ENCODE measurements at regions not wholly inside any gene's neighbourhood (a gene's known extent, or its start where the extent isn't known, plus 50 kb on each side); places are given as distances from the start of the nearest gene placed in this dataset.

GRCh38 chr2:16035747-16036745 lies 95.7 kb downstream of the MYCN start:
- TF ChIP-seq CTCF (IDR thresholded peaks at IDR 0.05), result no peak
- DNase-seq (ENCODE audit: extremely low spot score, unreplicated experiment), result no peak
- Mint-ChIP-seq H3K9me3 (ENCODE audit: unreplicated experiment) (peaks cover 15% of the 10 kb centered on the region), H3K4me1 (ENCODE audit: unreplicated experiment) (no peaks in the 10 kb centered on the region), H3K27me3 (ENCODE audit: unreplicated experiment) (peaks cover 5% of the 10 kb centered on the region), H3K27ac (ENCODE audit: unreplicated experiment) (no peak overlapping the region), H3K36me3 (ENCODE audit: unreplicated experiment) (no peaks in the 10 kb centered on the region), H3K4me3 (ENCODE audit: unreplicated experiment) (no peak overlapping the region)

GRCh38 chr2:16034975-16035746 lies 94.8 kb downstream of the MYCN start:
- H3K36me3 Mint-ChIP-seq (ENCODE audit: unreplicated experiment), result no peaks in the 10 kb centered on the region

GRCh38 chr2:16034151-16034974 lies 94.0 kb downstream of the MYCN start:
- peaks cover 2% of the 10 kb centered on the region for H3K27me3 Mint-ChIP-seq (ENCODE audit: unreplicated experiment)
- no peak overlapping the region for H3K27ac Mint-ChIP-seq (ENCODE audit: unreplicated experiment)
- TF ChIP-seq CTCF (IDR thresholded peaks at IDR 0.05), result no peak
- no peak overlapping the region for H3K4me3 Mint-ChIP-seq (ENCODE audit: unreplicated experiment)
- H3K4me1 Mint-ChIP-seq (ENCODE audit: unreplicated experiment), result no peaks in the 10 kb centered on the region
- peaks cover 11% of the 10 kb centered on the region for H3K9me3 Mint-ChIP-seq (ENCODE audit: unreplicated experiment)
- no peaks in the 10 kb centered on the region for H3K36me3 Mint-ChIP-seq (ENCODE audit: unreplicated experiment)
- DNase-seq (ENCODE audit: extremely low spot score, unreplicated experiment), result no peak

More at GRCh38 chr2:16034975-16035746, 94.8 kb downstream of the MYCN start:
- H3K27ac Mint-ChIP-seq (ENCODE audit: unreplicated experiment), result no peak overlapping the region
- no peak for DNase-seq (ENCODE audit: extremely low spot score, unreplicated experiment)
- TF ChIP-seq CTCF (IDR thresholded peaks at IDR 0.05), result no peak
- H3K27me3 Mint-ChIP-seq (ENCODE audit: unreplicated experiment), result peaks cover 5% of the 10 kb centered on the region
- H3K4me3 Mint-ChIP-seq (ENCODE audit: unreplicated experiment), result no peak overlapping the region
- H3K9me3 Mint-ChIP-seq (ENCODE audit: unreplicated experiment), result peaks cover 15% of the 10 kb centered on the region
- no peaks in the 10 kb centered on the region for H3K4me1 Mint-ChIP-seq (ENCODE audit: unreplicated experiment)

GRCh38 chr2:16033032-16033293 lies 92.6 kb downstream of the MYCN start:
- no peak for DNase-seq (ENCODE audit: extremely low spot score, unreplicated experiment)
- Mint-ChIP-seq H3K4me3 (ENCODE audit: unreplicated experiment) (no peak overlapping the region), H3K9me3 (ENCODE audit: unreplicated experiment) (peaks cover 11% of the 10 kb centered on the region), H3K27ac (ENCODE audit: unreplicated experiment) (no peak overlapping the region), H3K27me3 (ENCODE audit: unreplicated experiment) (no peaks in the 10 kb centered on the region), H3K4me1 (ENCODE audit: unreplicated experiment) (no peaks in the 10 kb centered on the region), H3K36me3 (ENCODE audit: unreplicated experiment) (no peaks in the 10 kb centered on the region)
- no peak for TF ChIP-seq CTCF (IDR thresholded peaks at IDR 0.05)

Data from osteocyte (in vitro differentiated cells).